NCI-H2107 (cell line): ENCODE measurements at regions not wholly inside any gene's neighbourhood (a gene's known extent, or its start where the extent isn't known, plus 50 kb on each side); places are given as distances from the start of the nearest gene placed in this dataset.
"Not testable (repeated sequence)": the region's sequence is repeated elsewhere in the genome, so short reads cannot be mapped to it uniquely, and the experiment has no call there.

Experiments
- DNase-seq: peaks from one replicate; lab custom pipeline; 2025; lab: John Stamatoyannopoulos, UW

- DNase-seq: no peak
Observed at GRCh38 chr3:161914703-161915417, 418.3 kb downstream of the OTOL1 start.

- no peak for DNase-seq
Observed at GRCh38 chr3:161915418-161915750, 418.8 kb downstream of the OTOL1 start.

GRCh38 chr3:161920196-161920595, 423.6 kb downstream of the OTOL1 start:
- DNase-seq: no peak

GRCh38 chr3:161925749-161926360, 429.2 kb downstream of the OTOL1 start:
- DNase-seq: no peak

GRCh38 chr3:161927131-161927530, 430.5 kb downstream of the OTOL1 start:
- no peak for DNase-seq

GRCh38 chr3:161939918-161940620, 443.5 kb downstream of the OTOL1 start:
- DNase-seq: no peak

- no peak for DNase-seq
Observed at GRCh38 chr3:161940621-161940965, 444.0 kb downstream of the OTOL1 start.

- DNase-seq: no peak
Observed at GRCh38 chr3:161941891-161942290, 445.3 kb downstream of the OTOL1 start.

- DNase-seq: not testable (repeated sequence)
Observed at GRCh38 chr3:161943801-161944345, 447.3 kb downstream of the OTOL1 start.

- no peak for DNase-seq
Observed at GRCh38 chr3:161946443-161946960, 449.9 kb downstream of the OTOL1 start.

GRCh38 chr3:161950318-161950868, 453.8 kb downstream of the OTOL1 start:
- no peak for DNase-seq

GRCh38 chr3:161957467-161957866, 460.9 kb downstream of the OTOL1 start:
- no peak for DNase-seq

- no peak for DNase-seq
Observed at GRCh38 chr3:161964857-161965256, 468.2 kb downstream of the OTOL1 start.

GRCh38 chr3:161969867-161970266, 473.3 kb downstream of the OTOL1 start:
- no peak for DNase-seq

GRCh38 chr3:161975201-161975600, 478.6 kb downstream of the OTOL1 start:
- no peak for DNase-seq

GRCh38 chr3:161977063-161977462, 480.5 kb downstream of the OTOL1 start:
- no peak for DNase-seq

GRCh38 chr3:161977850-161978249, 481.2 kb downstream of the OTOL1 start:
- DNase-seq: no peak

GRCh38 chr3:161987933-161988332, 491.3 kb downstream of the OTOL1 start:
- DNase-seq: no peak

- DNase-seq: no peak
Observed at GRCh38 chr3:161989012-161989411, 492.4 kb downstream of the OTOL1 start.

- no peak for DNase-seq
Observed at GRCh38 chr3:161990036-161990435, 493.4 kb downstream of the OTOL1 start.

GRCh38 chr3:161991901-161992540, 495.4 kb downstream of the OTOL1 start:
- no peak for DNase-seq

- no peak for DNase-seq
Observed at GRCh38 chr3:161999846-162000245, 503.2 kb downstream of the OTOL1 start.
